B cell (primary cell): ENCODE measurements at regions not wholly inside any gene's neighbourhood (a gene's known extent, or its start where the extent isn't known, plus 50 kb on each side); places are given as distances from the start of the nearest gene placed in this dataset.
"Not testable (repeated sequence)": the region's sequence is repeated elsewhere in the genome, so short reads cannot be mapped to it uniquely, and the experiment has no call there.

Experiments used
- ATAC-seq: fragments of 200-7000 bp; cut with Tn5 transposase; one replicate; pipeline ENCODE4 v1.10.0; 2021; ENCODE audit warnings: low read depth, mild to moderate bottlenecking, moderate number of reproducible peaks, moderate library complexity
- CTCF ChIA-PET: fragments of 350-600 bp; sonication (Branson Sonifier 250); formaldehyde crosslinking; loops from one replicate; lab custom pipeline; 2021; ENCODE audit warnings: antibody characterized with exemption, inconsistent platforms; lab: Charles Lee
- POLR2A ChIA-PET: fragments of 350-600 bp; sonication (Branson Sonifier 250); formaldehyde crosslinking; loops from one replicate; lab custom pipeline; 2021; ENCODE audit warnings: antibody characterized with exemption; lab: Charles Lee
- DNase-seq: peaks from one replicate; pipeline ENCODE4 v3.0.0; 2013
- H2AFZ ChIP-seq: 2 replicates; pipeline ENCODE4 v1.6.1; 2012; ENCODE audit warnings: mild to moderate bottlenecking, low read depth, low read length; ENCODE audit not compliant: insufficient read depth, poor library complexity, severe bottlenecking
- H3K27ac ChIP-seq, 2 donors: 1 replicate in 1 of 2; 2 replicates in 1 of 2; pipeline ENCODE4 v1.5.1; 2012 to 2013; ENCODE audit warnings: low read length in 2 of 2, mild to moderate bottlenecking in 2 of 2, moderate library complexity in 1 of 2
- H3K27me3 ChIP-seq, 4 experiments: fragments of 200-600 bp in 1 of 4; sonication (generic) in 1 of 4; replicated peaks in 1 of 4; 1 replicate in 2 of 4; 2 replicates in 2 of 4; pipeline versions ENCODE4 v1.6.1 to v1.7.0; 2013 to 2016; ENCODE audit warnings: low read length in 3 of 4, mild to moderate bottlenecking in 2 of 4, mixed read lengths in 1 of 4, moderate library complexity in 1 of 4; ENCODE audit not compliant: insufficient read depth in 4 of 4, control insufficient read depth in 3 of 4; ENCODE audit errors: control extremely low read depth in 1 of 4
- H3K36me3 ChIP-seq, 2 experiments: replicated peaks in 1 of 2; 1 replicate in 1 of 2; 2 replicates in 1 of 2; pipeline versions ENCODE4 v1.6.1 to v1.7.1; 2013; ENCODE audit warnings: low read length in 1 of 2; ENCODE audit not compliant: insufficient read depth in 2 of 2, control insufficient read depth in 1 of 2; ENCODE audit errors: control extremely low read depth in 1 of 2, extremely low read depth in 1 of 2
- H3K4me1 ChIP-seq, 2 donors: fragments of 200-600 bp in 1 of 2; sonication (generic) in 1 of 2; 1 replicate in 1 of 2; 2 replicates in 1 of 2; pipeline versions ENCODE4 v1.5.1 to v1.6.1; 2013 to 2017; ENCODE audit warnings: low read length in 2 of 2; ENCODE audit not compliant: control insufficient read depth in 2 of 2, insufficient read depth in 2 of 2
- H3K4me2 ChIP-seq: replicated peaks from 2 replicates; pipeline ENCODE3; 2012; ENCODE audit warnings: mild to moderate bottlenecking, low read depth, low read length; ENCODE audit not compliant: poor library complexity, severe bottlenecking
- H3K4me3 ChIP-seq, 5 experiments: fragments of 200-600 bp in 1 of 5; sonication (generic) in 1 of 5; 1 replicate in 3 of 5; 2 replicates in 2 of 5; pipeline versions ENCODE4 v1.5.1 to v1.7.0; 2011 to 2016; ENCODE audit warnings: low read length in 4 of 5, mild to moderate bottlenecking in 4 of 5, low read depth in 2 of 5, control low read depth in 1 of 5, moderate library complexity in 1 of 5; ENCODE audit not compliant: insufficient read depth in 1 of 5; ENCODE audit errors: control extremely low read depth in 1 of 5, extremely low read depth in 1 of 5
- H3K79me2 ChIP-seq: fragments of 200-600 bp; sonication (generic); one replicate; pipeline ENCODE4 v1.6.0; 2016; ENCODE audit warnings: low read length; ENCODE audit not compliant: control insufficient read depth, insufficient read depth
- H3K9ac ChIP-seq: fragments of 200-600 bp; sonication (generic); 2 replicates; pipeline ENCODE4 v1.6.1; 2017; ENCODE audit warnings: mild to moderate bottlenecking, low read length, moderate library complexity
- H3K9me3 ChIP-seq, 3 donors: one replicate each; pipeline versions ENCODE4 v1.6.1 to v1.7.1; 2013; ENCODE audit warnings: low read length in 2 of 3; ENCODE audit not compliant: control insufficient read depth in 2 of 3, insufficient read depth in 1 of 3; ENCODE audit errors: control extremely low read depth in 1 of 3
- H4K20me1 ChIP-seq: 2 replicates; pipeline ENCODE4 v1.6.0; 2012; ENCODE audit warnings: mild to moderate bottlenecking, low read length; ENCODE audit not compliant: insufficient read depth, control insufficient read depth, poor library complexity, severe bottlenecking
- H3K27ac Mint-ChIP-seq: one replicate; pipeline ENCODE4 v1.8.0; 2021; ENCODE audit warnings: mixed read lengths
- H3K27me3 Mint-ChIP-seq: one replicate; pipeline ENCODE4 v1.8.0; 2021; ENCODE audit warnings: mixed read lengths
- H3K4me1 Mint-ChIP-seq: one replicate; pipeline ENCODE4 v1.8.0; 2021; ENCODE audit warnings: mixed read lengths
- H3K4me3 Mint-ChIP-seq: one replicate; pipeline ENCODE4 v1.8.0; 2021; ENCODE audit warnings: mixed read lengths
- H3K9me3 Mint-ChIP-seq: one replicate; pipeline ENCODE4 v1.8.0; 2022; ENCODE audit warnings: mixed read lengths; ENCODE audit not compliant: insufficient read depth
- EZH2 ChIP-seq: IDR thresholded peaks from 2 replicates; pipeline ENCODE4 v1.6.1; 2012; ENCODE audit warnings: borderline replicate concordance, low read depth, mild to moderate bottlenecking, moderate library complexity, low read length; ENCODE audit not compliant: insufficient read depth, poor library complexity, severe bottlenecking
- WGBS: methylation state at CpG from one replicate; pipeline ENCODE4 v1.1.5; 2013; ENCODE audit warnings: missing lambda C conversion rate; ENCODE audit not compliant: insufficient coverage; 5-methylcytosine and 5-hydroxymethylcytosine counted together
- intact Hi-C: fragments of 100-400 bp; cut with micrococcal nuclease; formaldehyde crosslinking; loops from one replicate; pipeline ENCODE4 v1.10.0; 2022
- TF ChIP-seq, protein P1 (sequence below): fragments of 200-600 bp; IDR thresholded peaks from one replicate; pipeline ENCODE4 v1.8.0; 2022; ENCODE audit warnings: antibody characterized with exemption, mild to moderate bottlenecking

DNA sequence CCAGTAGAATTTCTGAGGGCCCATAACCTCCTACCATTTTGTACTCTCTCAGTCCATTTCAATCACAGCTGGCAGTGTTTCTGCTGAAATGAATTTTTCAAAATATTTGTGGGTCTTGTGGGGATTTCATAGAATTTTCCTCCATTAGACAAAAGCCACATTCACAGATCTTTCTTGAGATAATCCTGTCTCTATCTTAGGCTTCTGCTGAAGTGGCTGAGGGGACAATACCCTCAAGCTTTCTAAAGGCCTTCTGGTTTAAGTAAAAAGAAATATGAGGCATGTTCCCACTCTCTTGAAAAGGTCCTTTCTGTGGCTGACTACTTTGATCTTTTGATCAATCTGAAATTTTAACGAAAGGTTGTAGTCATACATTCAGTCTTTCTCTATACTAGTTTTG is 1930.0 kb upstream of the AGA start:
- Mint-ChIP-seq H3K4me1 (no peaks in the 10 kb centered on the region), H3K9me3 (peaks cover 4% of the 10 kb centered on the region), H3K27me3 (no peaks in the 10 kb centered on the region), H3K27ac (no peak overlapping the region), H3K4me3 (no peak overlapping the region)
- no CpG with 5 or more reads among the region's 1 CpG for WGBS
- no peaks in the 10 kb centered on the region for H3K4me1 ChIP-seq
- H3K27me3 ChIP-seq: no peaks in the 10 kb centered on the region
- no peak overlapping the region for H3K4me3 ChIP-seq
- ATAC-seq: no peak
- intact Hi-C loops: no loop called here
- H3K9me3 ChIP-seq: peaks cover 0 to 1% (median 0%) of the 10 kb centered on the region in 3 donors
- H4K20me1 ChIP-seq: no peaks in the 10 kb centered on the region
- no peaks in the 10 kb centered on the region for H3K36me3 ChIP-seq
- no peak overlapping the region for H3K4me2 ChIP-seq
- H3K27ac ChIP-seq: no peak overlapping the region
- ChIA-PET CTCF (no interaction called here), POLR2A (no interaction called here)
- H3K9ac ChIP-seq: no peak overlapping the region
- DNase-seq: no peak
- H2AFZ ChIP-seq: no peak overlapping the region
- TF ChIP-seq, protein P1, sequence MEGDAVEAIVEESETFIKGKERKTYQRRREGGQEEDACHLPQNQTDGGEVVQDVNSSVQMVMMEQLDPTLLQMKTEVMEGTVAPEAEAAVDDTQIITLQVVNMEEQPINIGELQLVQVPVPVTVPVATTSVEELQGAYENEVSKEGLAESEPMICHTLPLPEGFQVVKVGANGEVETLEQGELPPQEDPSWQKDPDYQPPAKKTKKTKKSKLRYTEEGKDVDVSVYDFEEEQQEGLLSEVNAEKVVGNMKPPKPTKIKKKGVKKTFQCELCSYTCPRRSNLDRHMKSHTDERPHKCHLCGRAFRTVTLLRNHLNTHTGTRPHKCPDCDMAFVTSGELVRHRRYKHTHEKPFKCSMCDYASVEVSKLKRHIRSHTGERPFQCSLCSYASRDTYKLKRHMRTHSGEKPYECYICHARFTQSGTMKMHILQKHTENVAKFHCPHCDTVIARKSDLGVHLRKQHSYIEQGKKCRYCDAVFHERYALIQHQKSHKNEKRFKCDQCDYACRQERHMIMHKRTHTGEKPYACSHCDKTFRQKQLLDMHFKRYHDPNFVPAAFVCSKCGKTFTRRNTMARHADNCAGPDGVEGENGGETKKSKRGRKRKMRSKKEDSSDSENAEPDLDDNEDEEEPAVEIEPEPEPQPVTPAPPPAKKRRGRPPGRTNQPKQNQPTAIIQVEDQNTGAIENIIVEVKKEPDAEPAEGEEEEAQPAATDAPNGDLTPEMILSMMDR: no peak
- no peak for TF ChIP-seq EZH2
- no peaks in the 10 kb centered on the region for H3K79me2 ChIP-seq

DNA sequence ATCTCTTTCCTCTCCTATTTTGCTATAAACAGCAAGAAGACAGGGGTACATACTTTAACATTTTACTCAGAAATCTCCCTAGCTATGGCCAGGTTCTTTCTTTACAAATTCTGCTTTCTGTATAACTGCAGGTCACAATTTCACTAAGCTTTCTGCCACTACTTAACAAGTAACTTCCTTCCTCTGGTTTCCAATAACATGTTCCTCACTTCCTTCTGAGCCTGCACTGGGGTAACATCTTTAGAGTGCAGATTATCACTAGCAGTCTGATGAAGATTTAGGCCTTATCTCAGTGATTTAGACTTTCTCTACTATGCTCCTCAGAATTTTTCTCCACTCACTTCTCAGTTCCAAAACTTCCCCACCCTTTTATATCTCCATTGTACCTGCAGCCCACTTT is 1930.5 kb upstream of the AGA start:
- Mint-ChIP-seq H3K27me3 (no peaks in the 10 kb centered on the region), H3K27ac (no peak overlapping the region), H3K9me3 (peaks cover 4% of the 10 kb centered on the region), H3K4me3 (no peak overlapping the region), H3K4me1 (no peaks in the 10 kb centered on the region)
- Histone ChIP-seq H3K9ac (no peak overlapping the region), H2AFZ (no peak overlapping the region), H3K9me3 (peaks cover 0 to 1% (median 0%) of the 10 kb centered on the region in 3 donors), H3K27me3 (no peaks in the 10 kb centered on the region), H3K27ac (no peak overlapping the region), H4K20me1 (no peaks in the 10 kb centered on the region), H3K4me3 (no peak overlapping the region), H3K4me1 (no peaks in the 10 kb centered on the region), H3K79me2 (no peaks in the 10 kb centered on the region), H3K4me2 (no peak overlapping the region), H3K36me3 (no peaks in the 10 kb centered on the region)
- TF ChIP-seq, protein P1: no peak
- no peak for TF ChIP-seq EZH2
- ATAC-seq (no peak), DNase-seq (no peak)
- intact Hi-C loops: no loop called here
- ChIA-PET CTCF (no interaction called here), POLR2A (no interaction called here)

DNA sequence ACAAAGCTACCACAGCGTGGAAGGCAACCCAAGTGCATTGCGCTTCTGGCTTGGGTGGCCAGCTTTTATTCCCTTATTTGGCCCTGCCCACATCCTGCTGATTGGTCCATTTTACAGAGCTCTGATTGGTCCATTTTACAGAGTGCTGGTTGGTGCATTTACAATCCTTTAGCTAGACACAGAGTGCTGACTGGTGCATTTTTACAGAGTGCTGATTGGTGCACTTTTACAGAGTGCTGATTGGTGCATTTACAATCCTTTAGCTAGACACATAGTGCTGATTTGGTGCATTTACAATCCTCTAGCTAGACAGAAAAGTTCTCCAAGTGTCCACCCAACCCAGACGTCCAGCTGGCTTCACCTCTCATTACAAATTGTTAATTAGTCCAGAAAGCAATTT is 1936.6 kb upstream of the AGA start:
- DNase-seq, H3K9ac ChIP-seq, H3K36me3 ChIP-seq, H3K4me3 Mint-ChIP-seq, H3K27me3 Mint-ChIP-seq, CTCF ChIA-PET, H3K4me1 Mint-ChIP-seq, H3K27ac Mint-ChIP-seq, H4K20me1 ChIP-seq, POLR2A ChIA-PET, H3K9me3 ChIP-seq, H3K4me3 ChIP-seq, H2AFZ ChIP-seq, H3K4me2 ChIP-seq, H3K9me3 Mint-ChIP-seq, H3K27ac ChIP-seq, ATAC-seq, H3K79me2 ChIP-seq, intact Hi-C loops, H3K4me1 ChIP-seq, H3K27me3 ChIP-seq: not testable (repeated sequence)
- whole genome bisulfite sequencing: 91% methylated on average over 3 of the region's 3 CpGs
